ENCODE measurements at regions not wholly inside any gene's neighbourhood (a gene's known extent, or its start where the extent isn't known, plus 50 kb on each side); places are given as distances from the start of the nearest gene placed in this dataset.

DNA sequence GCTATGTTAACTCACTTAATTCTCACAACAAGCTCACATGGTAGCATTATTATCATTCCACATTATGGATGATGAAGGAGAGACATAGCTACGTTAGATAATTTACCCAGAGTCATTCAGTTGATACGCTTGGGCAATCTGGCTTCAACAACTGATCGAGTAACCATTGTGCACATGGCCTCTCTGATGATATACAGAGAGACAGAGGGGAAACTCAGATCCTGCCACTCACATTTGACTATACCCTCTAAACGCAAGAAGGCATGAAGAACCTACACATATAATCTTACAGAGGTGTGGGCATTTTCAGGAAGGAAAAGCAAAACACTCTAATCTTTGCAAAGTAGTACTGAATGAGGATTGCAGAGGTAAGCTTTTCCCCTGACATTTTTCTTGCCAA, 360.1 kb downstream of the BARHL2 start:
- TF ChIP-seq EZH2phosphoT487 (IDR thresholded peaks at IDR 0.05; ENCODE audit: low read depth), result no peak
- TF ChIP-seq, protein P1, sequence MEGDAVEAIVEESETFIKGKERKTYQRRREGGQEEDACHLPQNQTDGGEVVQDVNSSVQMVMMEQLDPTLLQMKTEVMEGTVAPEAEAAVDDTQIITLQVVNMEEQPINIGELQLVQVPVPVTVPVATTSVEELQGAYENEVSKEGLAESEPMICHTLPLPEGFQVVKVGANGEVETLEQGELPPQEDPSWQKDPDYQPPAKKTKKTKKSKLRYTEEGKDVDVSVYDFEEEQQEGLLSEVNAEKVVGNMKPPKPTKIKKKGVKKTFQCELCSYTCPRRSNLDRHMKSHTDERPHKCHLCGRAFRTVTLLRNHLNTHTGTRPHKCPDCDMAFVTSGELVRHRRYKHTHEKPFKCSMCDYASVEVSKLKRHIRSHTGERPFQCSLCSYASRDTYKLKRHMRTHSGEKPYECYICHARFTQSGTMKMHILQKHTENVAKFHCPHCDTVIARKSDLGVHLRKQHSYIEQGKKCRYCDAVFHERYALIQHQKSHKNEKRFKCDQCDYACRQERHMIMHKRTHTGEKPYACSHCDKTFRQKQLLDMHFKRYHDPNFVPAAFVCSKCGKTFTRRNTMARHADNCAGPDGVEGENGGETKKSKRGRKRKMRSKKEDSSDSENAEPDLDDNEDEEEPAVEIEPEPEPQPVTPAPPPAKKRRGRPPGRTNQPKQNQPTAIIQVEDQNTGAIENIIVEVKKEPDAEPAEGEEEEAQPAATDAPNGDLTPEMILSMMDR (IDR thresholded peaks at IDR 0.05; ENCODE audit: low read depth, low read length), result no peak

Measured in OCI-LY3 (cell line).